ENCODE measurements at regions not wholly inside any gene's neighbourhood (a gene's known extent, or its start where the extent isn't known, plus 50 kb on each side); places are given as distances from the start of the nearest gene placed in this dataset.

DNA sequence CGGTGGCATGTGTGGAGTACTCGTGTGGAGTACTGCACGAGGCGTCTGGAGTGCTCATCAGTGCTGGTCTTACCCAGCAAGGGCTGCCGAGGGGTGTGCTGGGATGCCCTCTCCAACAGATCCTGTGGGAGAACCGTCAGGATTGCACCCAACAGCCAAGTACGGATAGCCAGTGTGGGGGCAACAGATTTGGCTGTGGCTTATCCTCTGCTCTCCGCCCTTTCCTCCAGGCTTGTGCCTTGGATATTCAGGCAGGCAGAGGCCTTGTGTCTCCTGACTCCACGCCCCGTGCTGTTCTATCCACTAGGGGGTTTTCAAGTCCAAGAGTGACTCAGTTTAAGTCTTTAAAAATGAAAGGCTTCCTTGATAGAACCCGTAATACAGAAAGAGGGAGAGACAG lies 321.0 kb upstream of the HS6ST1 start:
- no peak overlapping the region for H3K27ac ChIP-seq (ENCODE audit: extremely low read length, insufficient read depth, low read length)
- no peaks in the 10 kb centered on the region for H3K79me2 ChIP-seq (ENCODE audit: insufficient read depth, low read length)
- no peaks in the 10 kb centered on the region for H4K20me1 ChIP-seq (ENCODE audit: insufficient read depth, low read length)
- FAIRE-seq (no peak), ATAC-seq (no peak), DNase-seq (ENCODE audit: low spot score) (no peak)
- H3K4me2 ChIP-seq (ENCODE audit: low read depth, low read length) = no peak overlapping the region
- CTCF ChIA-PET (ENCODE audit: low intra/inter-chr PET ratio, low total read pairs) = no interaction called here
- BruUV-seq (replicated peaks) = no TSS peak
- intact Hi-C loops (cut with micrococcal nuclease; ENCODE audit: unreplicated experiment) = no loop called here
- TF ChIP-seq ZNF224 (CRISPR knock-in tag; IDR thresholded peaks at IDR 0.05) (no peak), ELF1 (CRISPR knock-in tag; IDR thresholded peaks at IDR 0.05) (no peak), ZNF773 (CRISPR knock-in tag; IDR thresholded peaks at IDR 0.05; ENCODE audit: borderline replicate concordance) (no peak), TBX2 (CRISPR knock-in tag; IDR thresholded peaks at IDR 0.05; ENCODE audit: borderline replicate concordance) (no peak), ZNF260 (CRISPR knock-in tag; IDR thresholded peaks at IDR 0.05; ENCODE audit: borderline replicate concordance, low read depth) (no peak), GABPB1 (CRISPR knock-in tag; IDR thresholded peaks at IDR 0.05) (no peak), DNMT3B (CRISPR knock-in tag; conservative IDR thresholded peaks at IDR 0.05) (no peak), PHF8 (CRISPR knock-in tag; IDR thresholded peaks at IDR 0.05) (no peak), ZNF549 (CRISPR knock-in tag; IDR thresholded peaks at IDR 0.05) (no peak)
- TF ChIP-seq, protein P1, sequence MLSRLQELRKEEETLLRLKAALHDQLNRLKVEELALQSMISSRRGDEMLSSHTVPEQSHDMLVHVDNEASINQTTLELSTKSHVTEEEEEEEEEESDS (CRISPR knock-in tag; IDR thresholded peaks at IDR 0.05; ENCODE audit: borderline replicate concordance) = no peak
- TF ChIP-seq, protein P2, sequence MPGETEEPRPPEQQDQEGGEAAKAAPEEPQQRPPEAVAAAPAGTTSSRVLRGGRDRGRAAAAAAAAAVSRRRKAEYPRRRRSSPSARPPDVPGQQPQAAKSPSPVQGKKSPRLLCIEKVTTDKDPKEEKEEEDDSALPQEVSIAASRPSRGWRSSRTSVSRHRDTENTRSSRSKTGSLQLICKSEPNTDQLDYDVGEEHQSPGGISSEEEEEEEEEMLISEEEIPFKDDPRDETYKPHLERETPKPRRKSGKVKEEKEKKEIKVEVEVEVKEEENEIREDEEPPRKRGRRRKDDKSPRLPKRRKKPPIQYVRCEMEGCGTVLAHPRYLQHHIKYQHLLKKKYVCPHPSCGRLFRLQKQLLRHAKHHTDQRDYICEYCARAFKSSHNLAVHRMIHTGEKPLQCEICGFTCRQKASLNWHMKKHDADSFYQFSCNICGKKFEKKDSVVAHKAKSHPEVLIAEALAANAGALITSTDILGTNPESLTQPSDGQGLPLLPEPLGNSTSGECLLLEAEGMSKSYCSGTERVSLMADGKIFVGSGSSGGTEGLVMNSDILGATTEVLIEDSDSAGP (CRISPR knock-in tag; IDR thresholded peaks at IDR 0.05; ENCODE audit: borderline replicate concordance) = no peak
- TF ChIP-seq, protein P3, sequence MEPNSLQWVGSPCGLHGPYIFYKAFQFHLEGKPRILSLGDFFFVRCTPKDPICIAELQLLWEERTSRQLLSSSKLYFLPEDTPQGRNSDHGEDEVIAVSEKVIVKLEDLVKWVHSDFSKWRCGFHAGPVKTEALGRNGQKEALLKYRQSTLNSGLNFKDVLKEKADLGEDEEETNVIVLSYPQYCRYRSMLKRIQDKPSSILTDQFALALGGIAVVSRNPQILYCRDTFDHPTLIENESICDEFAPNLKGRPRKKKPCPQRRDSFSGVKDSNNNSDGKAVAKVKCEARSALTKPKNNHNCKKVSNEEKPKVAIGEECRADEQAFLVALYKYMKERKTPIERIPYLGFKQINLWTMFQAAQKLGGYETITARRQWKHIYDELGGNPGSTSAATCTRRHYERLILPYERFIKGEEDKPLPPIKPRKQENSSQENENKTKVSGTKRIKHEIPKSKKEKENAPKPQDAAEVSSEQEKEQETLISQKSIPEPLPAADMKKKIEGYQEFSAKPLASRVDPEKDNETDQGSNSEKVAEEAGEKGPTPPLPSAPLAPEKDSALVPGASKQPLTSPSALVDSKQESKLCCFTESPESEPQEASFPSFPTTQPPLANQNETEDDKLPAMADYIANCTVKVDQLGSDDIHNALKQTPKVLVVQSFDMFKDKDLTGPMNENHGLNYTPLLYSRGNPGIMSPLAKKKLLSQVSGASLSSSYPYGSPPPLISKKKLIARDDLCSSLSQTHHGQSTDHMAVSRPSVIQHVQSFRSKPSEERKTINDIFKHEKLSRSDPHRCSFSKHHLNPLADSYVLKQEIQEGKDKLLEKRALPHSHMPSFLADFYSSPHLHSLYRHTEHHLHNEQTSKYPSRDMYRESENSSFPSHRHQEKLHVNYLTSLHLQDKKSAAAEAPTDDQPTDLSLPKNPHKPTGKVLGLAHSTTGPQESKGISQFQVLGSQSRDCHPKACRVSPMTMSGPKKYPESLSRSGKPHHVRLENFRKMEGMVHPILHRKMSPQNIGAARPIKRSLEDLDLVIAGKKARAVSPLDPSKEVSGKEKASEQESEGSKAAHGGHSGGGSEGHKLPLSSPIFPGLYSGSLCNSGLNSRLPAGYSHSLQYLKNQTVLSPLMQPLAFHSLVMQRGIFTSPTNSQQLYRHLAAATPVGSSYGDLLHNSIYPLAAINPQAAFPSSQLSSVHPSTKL (CRISPR knock-in tag; IDR thresholded peaks at IDR 0.05) = no peak
- TF ChIP-seq, protein P4, sequence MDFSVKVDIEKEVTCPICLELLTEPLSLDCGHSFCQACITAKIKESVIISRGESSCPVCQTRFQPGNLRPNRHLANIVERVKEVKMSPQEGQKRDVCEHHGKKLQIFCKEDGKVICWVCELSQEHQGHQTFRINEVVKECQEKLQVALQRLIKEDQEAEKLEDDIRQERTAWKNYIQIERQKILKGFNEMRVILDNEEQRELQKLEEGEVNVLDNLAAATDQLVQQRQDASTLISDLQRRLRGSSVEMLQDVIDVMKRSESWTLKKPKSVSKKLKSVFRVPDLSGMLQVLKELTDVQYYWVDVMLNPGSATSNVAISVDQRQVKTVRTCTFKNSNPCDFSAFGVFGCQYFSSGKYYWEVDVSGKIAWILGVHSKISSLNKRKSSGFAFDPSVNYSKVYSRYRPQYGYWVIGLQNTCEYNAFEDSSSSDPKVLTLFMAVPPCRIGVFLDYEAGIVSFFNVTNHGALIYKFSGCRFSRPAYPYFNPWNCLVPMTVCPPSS (IDR thresholded peaks at IDR 0.05) = no peak
- H3K36me3 ChIP-seq (replicated peaks in 1 of 2; ENCODE audit: control insufficient read depth in 1 of 2, insufficient read depth in 2 of 2, low read length in 2 of 2) = no peaks in the 10 kb centered on the region
- peaks cover 4 to 43% of the 10 kb centered on the region in 2 experiments; a peak in 4 of 5 replicates for H3K27me3 ChIP-seq (ENCODE audit: control insufficient read depth in 1 of 2, insufficient read depth in 2 of 2, low read length in 2 of 2)
- no peaks in the 10 kb centered on the region for H3K4me1 ChIP-seq (ENCODE audit: insufficient read depth, low read length)
- no peak overlapping the region for H3K9ac ChIP-seq (ENCODE audit: insufficient read depth, low read depth, low read length)
- 24% methylated on average over 9 of the region's 11 CpGs for WGBS (ENCODE audit: low lambda C conversion rate)
- in situ Hi-C loops (cut with HindIII; ENCODE audit: extremely low pct_ligation_motif_present, low pct_unique_long_range_greater_than_20kb) = loop anchor here (25.0 kb wide), 1 partner anchor 577 kb away; no protein-coding TSS in a partner anchor
- POLR2A ChIA-PET = no interaction called here
- no peak overlapping the region for H2AFZ ChIP-seq (ENCODE audit: low read length)
- no peak overlapping the region for H3K4me3 ChIP-seq (replicated peaks in 1 of 3; ENCODE audit: insufficient read depth in 1 of 3, low read depth in 2 of 3, low read length in 3 of 3)
- H3K9me3 ChIP-seq (ENCODE audit: low read length) = no peaks in the 10 kb centered on the region
